Hepatocyte (in vitro differentiated cells): ENCODE measurements at regions not wholly inside any gene's neighbourhood (a gene's known extent, or its start where the extent isn't known, plus 50 kb on each side); places are given as distances from the start of the nearest gene placed in this dataset.

ENCODE experiments used
- EZH2 ChIP-seq: fragments of 200-600 bp; sonication (generic); IDR thresholded peaks from 2 replicates; pipeline ENCODE4 v1.6.1; 2016; ENCODE audit warnings: antibody characterized with exemption, mild to moderate bottlenecking, borderline replicate concordance
- EZH2phosphoT487 ChIP-seq: fragments of 200-600 bp; sonication (generic); IDR thresholded peaks from one replicate; pipeline ENCODE4 v1.6.1; 2018; ENCODE audit warnings: antibody characterized with exemption, mild to moderate bottlenecking, low read depth, moderate library complexity; ENCODE audit not compliant: unreplicated experiment, severe bottlenecking
- TF ChIP-seq, protein P1 (sequence below): fragments of 200-600 bp; sonication (generic); IDR thresholded peaks from 2 replicates; pipeline ENCODE4 v1.5.1; 2016; ENCODE audit warnings: antibody characterized with exemption, mild to moderate bottlenecking; ENCODE audit not compliant: poor library complexity

GRCh38 chr3:25128735-25129134, 299.3 kb upstream of the RARB start:
- TF ChIP-seq, protein P1, sequence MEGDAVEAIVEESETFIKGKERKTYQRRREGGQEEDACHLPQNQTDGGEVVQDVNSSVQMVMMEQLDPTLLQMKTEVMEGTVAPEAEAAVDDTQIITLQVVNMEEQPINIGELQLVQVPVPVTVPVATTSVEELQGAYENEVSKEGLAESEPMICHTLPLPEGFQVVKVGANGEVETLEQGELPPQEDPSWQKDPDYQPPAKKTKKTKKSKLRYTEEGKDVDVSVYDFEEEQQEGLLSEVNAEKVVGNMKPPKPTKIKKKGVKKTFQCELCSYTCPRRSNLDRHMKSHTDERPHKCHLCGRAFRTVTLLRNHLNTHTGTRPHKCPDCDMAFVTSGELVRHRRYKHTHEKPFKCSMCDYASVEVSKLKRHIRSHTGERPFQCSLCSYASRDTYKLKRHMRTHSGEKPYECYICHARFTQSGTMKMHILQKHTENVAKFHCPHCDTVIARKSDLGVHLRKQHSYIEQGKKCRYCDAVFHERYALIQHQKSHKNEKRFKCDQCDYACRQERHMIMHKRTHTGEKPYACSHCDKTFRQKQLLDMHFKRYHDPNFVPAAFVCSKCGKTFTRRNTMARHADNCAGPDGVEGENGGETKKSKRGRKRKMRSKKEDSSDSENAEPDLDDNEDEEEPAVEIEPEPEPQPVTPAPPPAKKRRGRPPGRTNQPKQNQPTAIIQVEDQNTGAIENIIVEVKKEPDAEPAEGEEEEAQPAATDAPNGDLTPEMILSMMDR, result no peak
- TF ChIP-seq EZH2 (no peak), EZH2phosphoT487 (no peak)
